ENCODE measurements at regions not wholly inside any gene's neighbourhood (a gene's known extent, or its start where the extent isn't known, plus 50 kb on each side); places are given as distances from the start of the nearest gene placed in this dataset.

GRCh38 chr7:131027287-131027773 is 293.3 kb upstream of the KLF14 start:
- TF ChIP-seq CTCF (tag by site-specific recombination; IDR thresholded peaks at IDR 0.05) = no peak
- no peak for TF ChIP-seq ZNF391 (tag by site-specific recombination; IDR thresholded peaks at IDR 0.05; ENCODE audit: borderline replicate concordance, low read depth)
- TF ChIP-seq SCRT1 (tag by site-specific recombination; IDR thresholded peaks at IDR 0.05; ENCODE audit: borderline replicate concordance) = no peak
- no peak for TF ChIP-seq KLF16 (tag by site-specific recombination; IDR thresholded peaks at IDR 0.05)
- no peak for TF ChIP-seq KLF9 (tag by site-specific recombination; IDR thresholded peaks at IDR 0.05; ENCODE audit: low read depth)

Data from HEK293 (cell line).